Transverse colon (tissue), 4 donors: ENCODE measurements at regions not wholly inside any gene's neighbourhood (a gene's known extent, or its start where the extent isn't known, plus 50 kb on each side); places are given as distances from the start of the nearest gene placed in this dataset.
A peak's percentile ranks its signal among the peaks of the same experiment; 100 is the strongest.

Experiments
- DNase-seq: peaks from one replicate; pipeline ENCODE4 v3.0.0-alpha.2; 2019
- H3K27ac ChIP-seq, 4 donors: fragments of 200-600 bp; sonication (generic); 2 replicates each; pipeline ENCODE4 v1.5.1; 2016 to 2018; ENCODE audit warnings: inconsistent platforms in 4 of 4
- H3K27me3 ChIP-seq: fragments of 200-600 bp; sonication (generic); 2 replicates; pipeline ENCODE4 v1.5.1; 2017; ENCODE audit warnings: inconsistent platforms
- H3K36me3 ChIP-seq, 4 donors: fragments of 200-600 bp; sonication (generic); 2 replicates each; pipeline ENCODE4 v1.5.1; 2017 to 2019; ENCODE audit warnings: inconsistent platforms in 4 of 4
- H3K4me1 ChIP-seq, 4 donors: fragments of 200-600 bp; sonication (generic); 2 replicates each; pipeline ENCODE4 v1.5.1; 2017 to 2020; ENCODE audit warnings: inconsistent platforms in 4 of 4
- H3K4me3 ChIP-seq, 4 donors: fragments of 200-600 bp; sonication (generic); 1 replicate in 1 of 4; 2 replicates in 3 of 4; pipeline versions ENCODE4 v1.5.1 to v1.6.1; 2017 to 2019; ENCODE audit warnings: inconsistent platforms in 4 of 4
- H3K9me3 ChIP-seq, 2 donors: fragments of 200-600 bp; sonication (generic); 2 replicates each; pipeline ENCODE4 v1.5.1; 2017 to 2019; ENCODE audit warnings: inconsistent platforms in 2 of 2
- EP300 ChIP-seq: sonication (generic); formaldehyde crosslinking; IDR thresholded peaks from one replicate; pipeline ENCODE4 v1.6.1; 2017; ENCODE audit warnings: antibody characterized with exemption, low read depth
- POLR2A ChIP-seq: fragments of 450-650 bp; IDR thresholded peaks from one replicate; pipeline ENCODE4 v1.6.1; 2016; ENCODE audit warnings: antibody characterized with exemption, mild to moderate bottlenecking, moderate library complexity
- POLR2AphosphoS5 ChIP-seq, 3 donors: sonication (generic); formaldehyde crosslinking; IDR thresholded peaks; one replicate each; pipeline ENCODE4 v1.6.1; 2016; ENCODE audit warnings: antibody characterized with exemption in 3 of 3
- WGBS, 2 donors: methylation state at CpG; one replicate each; pipeline ENCODE4 v1.1.5; 2018; ENCODE audit warnings: low coverage in 1 of 2; 5-methylcytosine and 5-hydroxymethylcytosine counted together
- in situ Hi-C, 4 donors: fragments of 200-750 bp; cut with MboI; loops; one replicate each; pipeline versions ENCODE4 v1.15.0 to v1.15.1; 2017; ENCODE audit warnings: low sequenced_read_pairs in 3 of 4, low pct_ligation_motif_present in 1 of 4, low pct_unique_long_range_greater_than_20kb in 1 of 4
- intact Hi-C: fragments of 100-400 bp; cut with DNase I; formaldehyde crosslinking; loops from one replicate; pipeline ENCODE4 v1.15.1; 2023; ENCODE audit warnings: low total_unique reads
- TF ChIP-seq, protein P1 (sequence below), 5 experiments: fragments of 200-600 bp in 3 of 5; fragments of 450-650 bp in 2 of 5; sonication (generic) in 3 of 5; IDR thresholded peaks; 1 replicate in 2 of 5; 2 replicates in 3 of 5; pipeline ENCODE4 v1.5.1; 2016 to 2017; ENCODE audit warnings: antibody characterized with exemption in 5 of 5, inconsistent platforms in 3 of 5, mild to moderate bottlenecking in 2 of 5, moderate library complexity in 1 of 5

DNA sequence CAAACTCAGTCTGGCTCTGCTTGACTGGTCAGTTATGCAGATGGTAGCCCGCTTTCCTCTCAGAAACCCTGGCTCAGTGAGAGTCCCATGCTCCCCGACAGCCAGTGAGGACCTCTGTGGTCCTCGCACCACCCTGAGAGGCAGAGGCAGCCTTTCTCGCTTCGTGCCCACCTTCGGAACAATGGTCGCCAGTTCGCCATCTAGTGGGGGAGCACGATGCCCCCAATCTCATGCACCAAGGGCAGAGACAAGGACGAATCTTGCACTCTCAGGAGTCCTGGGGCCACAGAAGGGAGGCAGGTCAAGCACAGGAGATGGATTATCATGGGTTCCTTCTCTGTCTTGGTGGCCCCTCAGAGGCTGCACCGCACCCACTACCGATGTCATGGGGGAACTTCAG lies 75.2 kb downstream of the RHCG start:
- in situ Hi-C loops (no loop called here), intact Hi-C loops (no loop called here)
- H3K27me3 ChIP-seq: peaks cover 75% of the 10 kb centered on the region
- no peaks in the 10 kb centered on the region for H3K36me3 ChIP-seq
- H3K9me3 ChIP-seq: no peaks in the 10 kb centered on the region
- H3K4me1 ChIP-seq: no peaks in the 10 kb centered on the region
- 57% methylated on average over 12 of the region's 12 CpGs; no CpG with 5 or more reads in 1 of the 2 donors for WGBS, 2 donors
- DNase-seq: no peak
- no peak overlapping the region for H3K4me3 ChIP-seq
- no peak for TF ChIP-seq POLR2A
- TF ChIP-seq, protein P1, sequence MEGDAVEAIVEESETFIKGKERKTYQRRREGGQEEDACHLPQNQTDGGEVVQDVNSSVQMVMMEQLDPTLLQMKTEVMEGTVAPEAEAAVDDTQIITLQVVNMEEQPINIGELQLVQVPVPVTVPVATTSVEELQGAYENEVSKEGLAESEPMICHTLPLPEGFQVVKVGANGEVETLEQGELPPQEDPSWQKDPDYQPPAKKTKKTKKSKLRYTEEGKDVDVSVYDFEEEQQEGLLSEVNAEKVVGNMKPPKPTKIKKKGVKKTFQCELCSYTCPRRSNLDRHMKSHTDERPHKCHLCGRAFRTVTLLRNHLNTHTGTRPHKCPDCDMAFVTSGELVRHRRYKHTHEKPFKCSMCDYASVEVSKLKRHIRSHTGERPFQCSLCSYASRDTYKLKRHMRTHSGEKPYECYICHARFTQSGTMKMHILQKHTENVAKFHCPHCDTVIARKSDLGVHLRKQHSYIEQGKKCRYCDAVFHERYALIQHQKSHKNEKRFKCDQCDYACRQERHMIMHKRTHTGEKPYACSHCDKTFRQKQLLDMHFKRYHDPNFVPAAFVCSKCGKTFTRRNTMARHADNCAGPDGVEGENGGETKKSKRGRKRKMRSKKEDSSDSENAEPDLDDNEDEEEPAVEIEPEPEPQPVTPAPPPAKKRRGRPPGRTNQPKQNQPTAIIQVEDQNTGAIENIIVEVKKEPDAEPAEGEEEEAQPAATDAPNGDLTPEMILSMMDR (IDR thresholded peaks at IDR 0.05): no peak
- TF ChIP-seq EP300: no peak
- no peak for TF ChIP-seq POLR2AphosphoS5 (IDR thresholded peaks at IDR 0.05)
- no peak overlapping the region for H3K27ac ChIP-seq

DNA sequence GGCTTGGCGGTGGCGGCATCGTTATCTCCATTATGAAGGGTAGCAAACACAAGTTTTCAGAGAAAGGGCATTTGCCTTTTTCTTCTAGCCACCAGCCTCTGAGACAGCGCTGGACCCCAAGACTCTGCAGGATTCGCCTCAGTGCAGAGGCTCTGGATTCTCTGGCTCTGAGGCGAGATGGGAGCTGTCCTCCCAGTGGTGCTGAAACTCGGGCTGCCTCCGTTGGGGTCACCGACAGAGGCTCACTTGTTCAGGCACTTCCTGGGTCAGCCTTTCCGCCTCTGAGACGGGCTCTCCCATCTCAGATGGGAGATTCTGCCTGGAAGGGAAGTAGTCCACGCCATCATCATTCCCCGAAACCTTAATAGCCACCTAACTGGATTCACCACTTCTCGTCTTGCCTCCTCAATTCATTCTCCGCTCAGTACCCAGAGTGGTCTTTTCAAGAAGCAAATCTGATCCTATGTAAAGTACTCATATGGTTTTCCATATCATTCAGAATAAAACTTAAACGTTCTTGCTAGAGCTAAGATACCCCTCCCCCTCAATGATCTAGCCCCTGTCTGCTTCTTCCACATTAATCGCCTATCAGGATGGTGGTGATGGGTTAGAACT lies 76.9 kb downstream of the RHCG start:
- intact Hi-C loops: loop anchor here (5.0 kb wide), 1 partner anchor 52 kb away; no protein-coding TSS in a partner anchor
- DNase-seq: no peak
- Histone ChIP-seq H3K9me3 (no peaks in the 10 kb centered on the region), H3K27me3 (peaks cover 85% of the 10 kb centered on the region), H3K36me3 (no peaks in the 10 kb centered on the region), H3K4me3 (no peak overlapping the region), H3K27ac (no peak overlapping the region), H3K4me1 (no peaks in the 10 kb centered on the region)
- in situ Hi-C loops: loop anchor here in 1 of 4 donors (5.0 kb wide), 1 partner anchor 47 kb away; no protein-coding TSS in a partner anchor
- 23 to 51% methylated on average over 4 to 17 of the region's 17 CpGs for WGBS, 2 donors
- TF ChIP-seq EP300 (no peak), POLR2AphosphoS5 (IDR thresholded peaks at IDR 0.05) (no peak), POLR2A (no peak)
- TF ChIP-seq, protein P1 (IDR thresholded peaks at IDR 0.05): no peak

DNA sequence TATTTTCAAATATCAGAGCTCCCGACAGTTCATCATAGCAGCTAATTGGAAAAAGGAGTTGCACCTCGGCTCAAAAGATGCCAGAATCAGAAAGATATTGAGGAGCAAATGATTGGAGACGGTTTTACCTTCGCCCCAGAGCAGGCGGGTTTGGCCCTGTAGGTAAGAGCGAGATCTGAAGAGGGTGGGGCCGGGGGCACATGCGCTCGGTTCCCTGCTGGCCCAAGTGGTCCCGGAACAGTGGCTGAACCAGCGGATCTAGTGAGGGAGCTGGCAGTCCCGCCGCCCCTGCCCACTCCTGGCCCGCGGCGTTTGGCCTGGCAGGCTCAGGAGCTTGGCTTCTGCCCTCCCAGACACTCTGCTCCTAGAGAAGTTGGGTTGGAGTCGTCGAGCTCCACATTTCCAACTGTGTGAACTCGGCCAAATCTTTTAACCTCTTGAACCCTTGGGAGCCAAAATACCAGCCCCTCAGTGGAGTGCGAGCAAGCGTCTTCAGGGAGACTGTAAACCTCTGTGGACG lies 79.1 kb downstream of the RHCG start:
- no peak overlapping the region for H3K4me3 ChIP-seq
- peaks cover 100% of the 10 kb centered on the region for H3K27me3 ChIP-seq
- H3K4me1 ChIP-seq: no peaks in the 10 kb centered on the region
- TF ChIP-seq POLR2A (no peak), EP300 (no peak), POLR2AphosphoS5 (IDR thresholded peaks at IDR 0.05) (no peak)
- TF ChIP-seq, protein P1 (IDR thresholded peaks at IDR 0.05): no peak
- DNase-seq: no peak
- H3K9me3 ChIP-seq: no peaks in the 10 kb centered on the region
- H3K36me3 ChIP-seq: no peaks in the 10 kb centered on the region
- intact Hi-C loops (loop anchor here (5.0 kb wide), 1 partner anchor 50 kb away; no protein-coding TSS in a partner anchor), in situ Hi-C loops (loop anchor here in 1 of 4 donors (5.0 kb wide), 1 partner anchor 45 kb away; no protein-coding TSS in a partner anchor)
- H3K27ac ChIP-seq: no peak overlapping the region
- WGBS, 2 donors: 49 to 55% methylated on average over 3 to 22 of the region's 22 CpGs

DNA sequence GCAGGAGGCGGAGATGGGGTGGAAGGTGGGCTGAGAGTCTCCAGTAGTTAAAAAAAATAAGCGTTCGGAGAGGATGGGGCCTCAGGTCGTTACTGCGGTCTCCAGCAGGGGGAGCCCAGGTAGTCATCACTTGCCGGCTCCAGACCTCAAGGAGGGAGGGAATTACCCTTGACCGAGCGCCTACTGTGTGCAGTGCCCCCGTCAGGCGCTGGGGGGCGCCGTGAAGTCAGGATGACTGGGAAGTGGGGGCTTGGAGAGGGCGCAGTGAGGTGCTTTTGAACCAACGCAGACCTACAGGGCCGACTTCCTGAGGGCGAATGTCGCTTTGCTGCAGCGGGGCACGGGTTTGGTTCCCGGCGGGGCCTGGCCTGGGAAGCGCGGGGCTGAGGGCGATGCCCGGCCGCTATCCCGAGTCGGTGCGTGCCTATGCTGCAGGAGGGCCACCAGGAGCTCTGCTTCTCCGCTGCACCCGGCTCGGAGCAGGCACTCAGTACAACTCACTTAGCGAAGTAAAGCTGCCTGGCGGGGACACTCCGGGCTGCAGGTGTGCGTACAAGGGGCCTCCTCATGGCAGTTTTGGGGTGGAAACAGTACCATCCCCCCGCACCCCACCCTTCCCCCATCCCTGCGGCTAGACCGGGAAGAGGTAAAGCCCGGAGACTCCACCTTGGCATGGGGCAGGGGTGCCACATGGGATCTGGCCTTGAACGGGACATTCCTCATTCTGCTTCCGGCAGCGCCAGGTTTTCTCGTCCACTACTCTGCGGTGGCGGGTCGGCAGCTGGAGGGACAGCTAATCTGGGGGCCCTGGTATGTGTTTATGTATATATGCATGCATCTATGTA lies 79.8 kb downstream of the RHCG start:
- in situ Hi-C loops (loop anchor here in 1 of 4 donors (5.0 kb wide), 1 partner anchor 44 kb away; no protein-coding TSS in a partner anchor), intact Hi-C loops (loop anchor here (5.0 kb wide), 1 partner anchor 49 kb away; no protein-coding TSS in a partner anchor)
- WGBS, 2 donors: 8% methylated on average over 32 of the region's 47 CpGs; no CpG with 5 or more reads in 1 of the 2 donors
- H3K4me3 ChIP-seq: no peak overlapping the region
- TF ChIP-seq POLR2AphosphoS5 (IDR thresholded peaks at IDR 0.05) (no peak), POLR2A (no peak)
- TF ChIP-seq, protein P1 (IDR thresholded peaks at IDR 0.05): peak; percentile 63 to 82 (median 67)
- peak; percentile 68 for DNase-seq
- H3K36me3 ChIP-seq: no peaks in the 10 kb centered on the region
- no peaks in the 10 kb centered on the region for H3K9me3 ChIP-seq
- H3K27me3 ChIP-seq: peaks cover 100% of the 10 kb centered on the region
- no peak overlapping the region for H3K27ac ChIP-seq
- peaks cover 0 to 3% (median under 1%) of the 10 kb centered on the region in 4 donors for H3K4me1 ChIP-seq
